GM23338 (cell line): ENCODE measurements at regions not wholly inside any gene's neighbourhood (a gene's known extent, or its start where the extent isn't known, plus 50 kb on each side); places are given as distances from the start of the nearest gene placed in this dataset.

Source experiments
- CREB1 ChIP-seq: fragments of 250-450 bp; sonication (Bioruptor Pico); IDR thresholded peaks from 2 replicates; pipeline ENCODE4 v1.5.0; 2020; ENCODE audit warnings: low read depth, mild to moderate bottlenecking, moderate library complexity
- EZH2 ChIP-seq: fragments of 200-600 bp; sonication (generic); IDR thresholded peaks from one replicate; pipeline ENCODE4 v1.8.0; 2017; ENCODE audit warnings: antibody characterized with exemption, mild to moderate bottlenecking, low read depth; ENCODE audit not compliant: unreplicated experiment
- EZH2phosphoT487 ChIP-seq: fragments of 200-600 bp; sonication (generic); IDR thresholded peaks from one replicate; pipeline ENCODE4 v1.8.1; 2018; ENCODE audit warnings: antibody characterized with exemption; ENCODE audit not compliant: unreplicated experiment
- JUNB ChIP-seq: IDR thresholded peaks from one replicate; pipeline ENCODE4 v1.6.1; 2016; ENCODE audit warnings: antibody characterized with exemption; ENCODE audit not compliant: unreplicated experiment
- POLR2AphosphoS5 ChIP-seq: IDR thresholded peaks from 2 replicates; pipeline ENCODE4 v1.6.1; 2016; ENCODE audit warnings: antibody characterized with exemption, low read depth
- STAT1 ChIP-seq: IDR thresholded peaks from one replicate; pipeline ENCODE4 v1.6.1; 2016; ENCODE audit warnings: antibody characterized with exemption; ENCODE audit not compliant: unreplicated experiment
- ZNF114 ChIP-seq: fragments of 250-450 bp; sonication (Bioruptor Pico); IDR thresholded peaks from 2 replicates; pipeline ENCODE4 v1.5.0; 2020; ENCODE audit warnings: mild to moderate bottlenecking, moderate library complexity
- ZNF331 ChIP-seq: fragments of 250-450 bp; sonication (Bioruptor Pico); IDR thresholded peaks from 2 replicates; pipeline ENCODE4 v1.5.0; 2020; ENCODE audit warnings: low read depth, mild to moderate bottlenecking, moderate library complexity
- TF ChIP-seq, protein P1 (sequence below), 2 experiments: fragments of 200-600 bp in 1 of 2; sonication (generic) in 1 of 2; conservative IDR thresholded peaks; 2 replicates each; pipeline versions ENCODE4 v1.5.1 to v1.6.1; 2016 to 2017; ENCODE audit warnings: antibody characterized with exemption in 2 of 2, low read depth in 2 of 2, mild to moderate bottlenecking in 2 of 2, moderate library complexity in 1 of 2
- TF ChIP-seq, protein P2 (sequence below): IDR thresholded peaks from one replicate; pipeline ENCODE4 v1.6.1; 2018; ENCODE audit warnings: antibody characterized with exemption; ENCODE audit not compliant: unreplicated experiment
- TF ChIP-seq, protein P3 (sequence below): IDR thresholded peaks from 2 replicates; pipeline ENCODE4 v1.6.1; 2016; ENCODE audit warnings: antibody characterized with exemption

DNA sequence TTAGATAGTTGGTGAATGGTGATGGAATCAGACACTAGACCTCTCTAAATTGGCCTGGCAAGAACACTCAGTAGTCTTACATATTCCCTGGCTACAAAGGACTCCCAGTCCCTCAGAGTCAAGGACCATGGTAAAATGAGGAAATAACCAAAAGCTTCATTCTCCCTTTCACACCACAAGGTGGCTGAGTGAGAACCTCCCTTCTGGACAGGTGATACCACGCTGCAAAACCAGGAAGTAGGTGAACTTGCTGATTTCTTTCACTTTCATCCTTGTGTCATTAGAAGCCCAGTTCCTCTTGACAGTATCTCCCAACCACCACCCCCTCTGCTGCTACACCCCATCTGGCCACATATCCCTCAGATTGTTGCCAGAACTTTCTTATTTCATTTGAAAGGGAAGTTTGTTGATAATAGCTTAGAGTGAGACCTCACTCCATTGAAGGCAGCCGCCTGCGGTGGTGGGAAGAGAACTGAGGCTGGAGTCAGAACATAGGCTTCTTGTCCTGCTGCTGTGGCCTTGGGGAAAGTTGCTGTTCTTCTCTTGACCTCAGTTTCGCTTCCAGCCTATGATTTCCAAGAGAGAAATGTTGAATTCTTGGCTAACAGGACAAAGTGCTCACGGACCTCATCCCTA is 290.6 kb upstream of the CCL2 start:
- TF ChIP-seq, protein P1, sequence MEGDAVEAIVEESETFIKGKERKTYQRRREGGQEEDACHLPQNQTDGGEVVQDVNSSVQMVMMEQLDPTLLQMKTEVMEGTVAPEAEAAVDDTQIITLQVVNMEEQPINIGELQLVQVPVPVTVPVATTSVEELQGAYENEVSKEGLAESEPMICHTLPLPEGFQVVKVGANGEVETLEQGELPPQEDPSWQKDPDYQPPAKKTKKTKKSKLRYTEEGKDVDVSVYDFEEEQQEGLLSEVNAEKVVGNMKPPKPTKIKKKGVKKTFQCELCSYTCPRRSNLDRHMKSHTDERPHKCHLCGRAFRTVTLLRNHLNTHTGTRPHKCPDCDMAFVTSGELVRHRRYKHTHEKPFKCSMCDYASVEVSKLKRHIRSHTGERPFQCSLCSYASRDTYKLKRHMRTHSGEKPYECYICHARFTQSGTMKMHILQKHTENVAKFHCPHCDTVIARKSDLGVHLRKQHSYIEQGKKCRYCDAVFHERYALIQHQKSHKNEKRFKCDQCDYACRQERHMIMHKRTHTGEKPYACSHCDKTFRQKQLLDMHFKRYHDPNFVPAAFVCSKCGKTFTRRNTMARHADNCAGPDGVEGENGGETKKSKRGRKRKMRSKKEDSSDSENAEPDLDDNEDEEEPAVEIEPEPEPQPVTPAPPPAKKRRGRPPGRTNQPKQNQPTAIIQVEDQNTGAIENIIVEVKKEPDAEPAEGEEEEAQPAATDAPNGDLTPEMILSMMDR (conservative IDR thresholded peaks at IDR 0.05; ENCODE audit: low read depth in 2 of 2): peak; percentile 47 to 52
- TF ChIP-seq EZH2 (no peak), POLR2AphosphoS5 (no peak), EZH2phosphoT487 (no peak), STAT1 (no peak), JUNB (no peak), ZNF331 (CRISPR knock-in tag) (no peak), ZNF114 (CRISPR knock-in tag) (no peak), CREB1 (CRISPR knock-in tag) (no peak)
- TF ChIP-seq, protein P2, sequence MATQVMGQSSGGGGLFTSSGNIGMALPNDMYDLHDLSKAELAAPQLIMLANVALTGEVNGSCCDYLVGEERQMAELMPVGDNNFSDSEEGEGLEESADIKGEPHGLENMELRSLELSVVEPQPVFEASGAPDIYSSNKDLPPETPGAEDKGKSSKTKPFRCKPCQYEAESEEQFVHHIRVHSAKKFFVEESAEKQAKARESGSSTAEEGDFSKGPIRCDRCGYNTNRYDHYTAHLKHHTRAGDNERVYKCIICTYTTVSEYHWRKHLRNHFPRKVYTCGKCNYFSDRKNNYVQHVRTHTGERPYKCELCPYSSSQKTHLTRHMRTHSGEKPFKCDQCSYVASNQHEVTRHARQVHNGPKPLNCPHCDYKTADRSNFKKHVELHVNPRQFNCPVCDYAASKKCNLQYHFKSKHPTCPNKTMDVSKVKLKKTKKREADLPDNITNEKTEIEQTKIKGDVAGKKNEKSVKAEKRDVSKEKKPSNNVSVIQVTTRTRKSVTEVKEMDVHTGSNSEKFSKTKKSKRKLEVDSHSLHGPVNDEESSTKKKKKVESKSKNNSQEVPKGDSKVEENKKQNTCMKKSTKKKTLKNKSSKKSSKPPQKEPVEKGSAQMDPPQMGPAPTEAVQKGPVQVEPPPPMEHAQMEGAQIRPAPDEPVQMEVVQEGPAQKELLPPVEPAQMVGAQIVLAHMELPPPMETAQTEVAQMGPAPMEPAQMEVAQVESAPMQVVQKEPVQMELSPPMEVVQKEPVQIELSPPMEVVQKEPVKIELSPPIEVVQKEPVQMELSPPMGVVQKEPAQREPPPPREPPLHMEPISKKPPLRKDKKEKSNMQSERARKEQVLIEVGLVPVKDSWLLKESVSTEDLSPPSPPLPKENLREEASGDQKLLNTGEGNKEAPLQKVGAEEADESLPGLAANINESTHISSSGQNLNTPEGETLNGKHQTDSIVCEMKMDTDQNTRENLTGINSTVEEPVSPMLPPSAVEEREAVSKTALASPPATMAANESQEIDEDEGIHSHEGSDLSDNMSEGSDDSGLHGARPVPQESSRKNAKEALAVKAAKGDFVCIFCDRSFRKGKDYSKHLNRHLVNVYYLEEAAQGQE: no peak
- TF ChIP-seq, protein P3, sequence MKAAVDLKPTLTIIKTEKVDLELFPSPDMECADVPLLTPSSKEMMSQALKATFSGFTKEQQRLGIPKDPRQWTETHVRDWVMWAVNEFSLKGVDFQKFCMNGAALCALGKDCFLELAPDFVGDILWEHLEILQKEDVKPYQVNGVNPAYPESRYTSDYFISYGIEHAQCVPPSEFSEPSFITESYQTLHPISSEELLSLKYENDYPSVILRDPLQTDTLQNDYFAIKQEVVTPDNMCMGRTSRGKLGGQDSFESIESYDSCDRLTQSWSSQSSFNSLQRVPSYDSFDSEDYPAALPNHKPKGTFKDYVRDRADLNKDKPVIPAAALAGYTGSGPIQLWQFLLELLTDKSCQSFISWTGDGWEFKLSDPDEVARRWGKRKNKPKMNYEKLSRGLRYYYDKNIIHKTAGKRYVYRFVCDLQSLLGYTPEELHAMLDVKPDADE: no peak
